Muscle of leg (tissue), 3 donors: ENCODE measurements at regions not wholly inside any gene's neighbourhood (a gene's known extent, or its start where the extent isn't known, plus 50 kb on each side); places are given as distances from the start of the nearest gene placed in this dataset.
"Not testable (repeated sequence)": the region's sequence is repeated elsewhere in the genome, so short reads cannot be mapped to it uniquely, and the experiment has no call there.

ENCODE experiments used
- DNase-seq: peaks from one replicate; pipeline ENCODE4 v3.0.0; 2013
- H3K27ac ChIP-seq: one replicate; pipeline ENCODE4 v1.5.1; 2013; ENCODE audit warnings: mild to moderate bottlenecking, low read length, control low read depth
- H3K27me3 ChIP-seq: one replicate; pipeline ENCODE4 v1.6.1; 2013; ENCODE audit warnings: low read length; ENCODE audit not compliant: control insufficient read depth, insufficient read depth
- H3K36me3 ChIP-seq: one replicate; pipeline ENCODE4 v1.6.1; 2013; ENCODE audit warnings: low read length; ENCODE audit not compliant: control insufficient read depth, insufficient read depth
- H3K4me1 ChIP-seq: one replicate; pipeline ENCODE4 v1.6.1; 2013; ENCODE audit warnings: low read length; ENCODE audit not compliant: control insufficient read depth, insufficient read depth
- H3K4me3 ChIP-seq: one replicate; pipeline ENCODE4 v1.5.1; 2013; ENCODE audit warnings: low read length, control low read depth
- H3K9me3 ChIP-seq: replicated peaks from 2 replicates; pipeline ENCODE4 v1.6.1; 2013; ENCODE audit warnings: low read depth, low read length; ENCODE audit not compliant: control insufficient read depth
- WGBS: methylation state at CpG from one replicate; pipeline ENCODE4 v1.1.5; 2013; ENCODE audit warnings: missing lambda C conversion rate; ENCODE audit not compliant: insufficient coverage; 5-methylcytosine and 5-hydroxymethylcytosine counted together

- Histone ChIP-seq H3K36me3 (no peaks in the 10 kb centered on the region), H3K4me1 (no peaks in the 10 kb centered on the region), H3K27ac (no peak overlapping the region), H3K4me3 (no peak overlapping the region), H3K27me3 (no peaks in the 10 kb centered on the region), H3K9me3 (no peaks in the 10 kb centered on the region)
- no CpG with 5 or more reads among the region's 4 CpGs for WGBS
- no peak for DNase-seq
Observed at GRCh38 chr7:21327422-21328409, 100.2 kb upstream of the SP4 start.

- Histone ChIP-seq H3K4me3 (no peak overlapping the region), H3K27me3 (no peaks in the 10 kb centered on the region), H3K27ac (no peak overlapping the region), H3K9me3 (no peaks in the 10 kb centered on the region), H3K4me1 (no peaks in the 10 kb centered on the region), H3K36me3 (no peaks in the 10 kb centered on the region)
- DNase-seq, result no peak
- 92% methylated on average over 22 of the region's 31 CpGs for WGBS
Observed at GRCh38 chr7:21330462-21331178, 97.3 kb upstream of the SP4 start.

GRCh38 chr7:21334906-21335305 is 93.0 kb upstream of the SP4 start:
- no CpG with 5 or more reads among the region's 1 CpG for WGBS
- Histone ChIP-seq H3K9me3 (no peaks in the 10 kb centered on the region), H3K4me3 (no peak overlapping the region), H3K36me3 (no peaks in the 10 kb centered on the region), H3K27ac (no peak overlapping the region), H3K27me3 (no peaks in the 10 kb centered on the region), H3K4me1 (no peaks in the 10 kb centered on the region)
- no peak for DNase-seq

DNA sequence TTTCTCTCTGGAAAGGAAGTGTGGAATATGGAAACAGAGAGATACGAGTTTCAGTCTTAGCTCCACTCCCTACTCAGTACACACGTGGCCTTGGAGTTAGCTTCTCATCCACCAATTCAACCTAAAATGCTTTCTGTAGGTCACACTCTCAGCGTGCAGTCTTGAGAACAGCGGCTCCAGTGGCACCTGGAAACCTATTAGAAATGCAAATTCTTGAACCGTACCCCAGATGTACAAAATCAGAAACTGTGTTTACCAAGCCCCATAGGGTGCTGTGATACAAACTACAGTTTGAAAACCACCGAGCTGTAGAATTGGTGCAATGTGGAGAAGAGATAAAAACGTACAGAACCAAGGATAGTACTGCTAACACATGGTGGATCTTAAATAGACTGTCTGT is 91.1 kb upstream of the SP4 start:
- WGBS, result 93% methylated on average over 5 of the region's 7 CpGs
- Histone ChIP-seq H3K27me3 (no peaks in the 10 kb centered on the region), H3K4me1 (no peaks in the 10 kb centered on the region), H3K36me3 (no peaks in the 10 kb centered on the region), H3K4me3 (no peak overlapping the region), H3K27ac (no peak overlapping the region), H3K9me3 (no peaks in the 10 kb centered on the region)
- no peak for DNase-seq

DNA sequence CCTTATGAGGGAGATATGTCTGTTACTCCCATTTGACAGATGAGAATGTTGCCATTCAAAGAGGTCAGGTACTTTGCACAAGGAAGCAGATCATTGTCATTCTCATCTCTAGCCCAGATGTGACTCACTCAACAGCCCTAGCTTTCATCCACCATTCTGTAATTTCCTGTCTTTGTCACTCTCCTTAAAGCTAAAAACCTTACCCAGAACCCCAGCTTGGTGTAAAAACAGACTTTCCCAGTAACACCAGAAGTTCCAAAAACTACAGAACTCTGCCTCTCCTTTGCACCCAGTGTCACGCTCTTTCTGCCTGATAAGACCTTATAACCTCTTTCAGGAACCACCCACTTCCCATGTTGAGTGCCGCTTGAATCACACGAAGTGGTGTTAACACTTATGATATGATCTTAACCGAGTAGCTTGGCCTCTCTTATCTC is 89.1 kb upstream of the SP4 start:
- 71% methylated on average over 1 of the region's 4 CpGs for WGBS

DNA sequence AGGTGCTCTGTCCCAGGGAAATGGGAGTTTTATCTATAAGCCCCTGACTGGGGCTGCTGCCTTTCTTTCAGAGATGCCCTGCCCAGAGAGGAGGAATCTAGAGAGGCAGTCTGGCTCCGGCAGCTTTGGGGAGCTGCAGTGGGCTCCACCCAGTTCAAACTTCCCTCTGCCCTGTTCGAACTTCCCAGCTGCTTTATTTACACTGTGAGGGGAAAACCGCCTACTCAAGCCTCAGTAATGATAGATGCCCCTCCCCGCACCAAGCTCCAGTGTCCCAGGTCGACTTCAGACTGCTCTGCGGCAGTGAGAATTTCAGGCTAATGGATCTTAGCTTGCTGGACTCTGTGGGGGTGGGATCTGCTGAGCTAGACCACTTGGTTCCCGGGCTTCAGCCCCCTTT is 83.0 kb upstream of the SP4 start:
- WGBS, result 52% methylated on average over 3 of the region's 7 CpGs
- H3K27ac ChIP-seq, DNase-seq, H3K36me3 ChIP-seq, H3K9me3 ChIP-seq, H3K4me1 ChIP-seq, H3K4me3 ChIP-seq, H3K27me3 ChIP-seq: not testable (repeated sequence)

More for the DNA sequence above, 89.1 kb upstream of the SP4 start:
- no peak overlapping the region for H3K27ac ChIP-seq
- H3K4me1 ChIP-seq, result no peaks in the 10 kb centered on the region
- DNase-seq, result no peak
- H3K9me3 ChIP-seq, result no peaks in the 10 kb centered on the region
- no peaks in the 10 kb centered on the region for H3K27me3 ChIP-seq
- no peak overlapping the region for H3K4me3 ChIP-seq
- no peaks in the 10 kb centered on the region for H3K36me3 ChIP-seq

DNA sequence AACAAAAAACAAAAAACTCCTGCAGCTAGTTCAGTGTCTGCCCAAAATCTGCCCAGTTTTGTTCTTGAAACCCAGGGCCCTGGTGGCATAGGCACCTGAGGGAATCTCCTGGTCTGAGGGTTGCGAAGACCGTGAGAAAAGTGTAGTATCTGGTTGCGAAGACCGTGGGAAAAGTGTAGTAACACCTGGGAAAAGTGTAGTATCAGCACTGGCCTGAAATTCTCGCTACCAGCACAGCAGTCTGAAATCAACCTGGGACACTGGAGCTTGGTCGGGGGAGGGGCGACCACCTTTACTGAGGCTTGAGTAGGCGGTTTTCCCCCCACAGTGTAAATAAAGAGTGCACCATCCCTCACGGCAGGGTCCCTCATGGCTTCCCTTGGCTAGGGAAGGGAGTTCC is 82.5 kb upstream of the SP4 start:
- H3K27ac ChIP-seq, result no peak overlapping the region
- DNase-seq, result no peak
- no peak overlapping the region for H3K4me3 ChIP-seq
- 72% methylated on average over 9 of the region's 9 CpGs for WGBS
- no peaks in the 10 kb centered on the region for H3K9me3 ChIP-seq
- H3K4me1 ChIP-seq, result no peaks in the 10 kb centered on the region
- no peaks in the 10 kb centered on the region for H3K36me3 ChIP-seq
- H3K27me3 ChIP-seq, result no peaks in the 10 kb centered on the region

GRCh38 chr7:21346297-21346696 is 81.6 kb upstream of the SP4 start:
- H3K4me1 ChIP-seq, result no peaks in the 10 kb centered on the region
- H3K27me3 ChIP-seq, result no peaks in the 10 kb centered on the region
- H3K9me3 ChIP-seq, result no peaks in the 10 kb centered on the region
- DNase-seq, result no peak
- no peak overlapping the region for H3K27ac ChIP-seq
- H3K36me3 ChIP-seq, result no peaks in the 10 kb centered on the region
- H3K4me3 ChIP-seq, result no peak overlapping the region

DNA sequence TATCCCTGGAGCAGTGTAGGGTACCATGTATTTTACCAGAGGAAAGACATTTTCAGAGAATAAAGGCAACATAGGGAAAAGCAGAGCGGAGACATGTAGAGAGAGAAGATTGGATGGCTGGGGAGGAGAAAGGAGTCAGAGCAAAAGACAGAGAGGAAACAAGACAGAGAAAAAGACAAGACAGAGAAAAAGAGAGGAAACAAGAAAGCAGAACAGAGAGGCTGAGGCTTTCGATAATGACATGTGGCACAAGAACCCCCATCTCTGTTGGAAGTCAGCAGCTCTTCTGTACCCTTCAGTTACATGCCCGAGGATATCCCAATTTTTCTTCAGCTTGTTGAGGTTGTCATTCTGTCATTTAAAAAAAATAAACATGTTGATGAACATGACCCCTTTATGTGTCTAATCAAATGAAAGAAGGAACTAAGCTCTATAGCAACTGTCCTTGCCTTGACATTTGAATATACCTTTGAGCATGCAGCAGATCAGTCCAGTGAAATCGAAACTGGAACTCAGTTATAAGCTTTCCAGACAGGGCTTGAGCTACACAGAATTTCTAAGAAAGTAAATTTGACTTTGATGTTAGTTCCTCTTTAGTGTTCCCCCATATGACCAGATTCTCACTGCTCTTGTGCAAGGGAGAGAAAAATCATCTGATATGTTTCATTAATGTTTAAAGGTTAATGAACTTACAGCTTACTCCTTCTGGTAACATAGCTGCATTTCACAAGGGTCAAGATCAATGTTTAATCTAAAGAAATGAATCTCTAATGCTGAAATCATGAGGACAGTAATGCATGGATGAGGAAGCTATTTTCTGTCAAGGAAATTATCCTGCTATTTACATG is 75.1 kb upstream of the SP4 start:
- no peaks in the 10 kb centered on the region for H3K9me3 ChIP-seq
- H3K27me3 ChIP-seq, result no peaks in the 10 kb centered on the region
- no peak overlapping the region for H3K4me3 ChIP-seq
- no peaks in the 10 kb centered on the region for H3K4me1 ChIP-seq
- DNase-seq, result peak; percentile 50
- H3K36me3 ChIP-seq, result no peaks in the 10 kb centered on the region
- H3K27ac ChIP-seq, result no peak overlapping the region
- 92% methylated on average over 1 of the region's 4 CpGs for WGBS

DNA sequence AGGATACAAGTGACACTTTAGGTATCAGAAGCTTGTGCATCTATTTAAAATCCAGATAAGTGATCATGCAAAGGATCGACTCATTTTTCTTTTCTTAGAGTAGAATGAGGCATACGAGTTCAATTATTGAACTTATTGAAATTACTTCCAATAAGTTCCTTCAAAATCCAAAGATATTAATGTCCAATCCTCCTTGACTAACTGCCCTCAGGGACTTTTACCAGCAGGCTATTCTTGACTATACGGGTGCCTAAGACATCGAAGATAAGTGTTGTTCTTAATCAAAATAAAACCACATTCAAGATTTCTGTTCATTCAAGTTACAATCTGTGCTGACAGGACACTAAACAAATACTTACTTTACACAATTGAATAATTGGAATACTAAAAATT is 74.5 kb upstream of the SP4 start:
- no peak overlapping the region for H3K4me3 ChIP-seq
- no peaks in the 10 kb centered on the region for H3K36me3 ChIP-seq
- no peaks in the 10 kb centered on the region for H3K27me3 ChIP-seq
- no peaks in the 10 kb centered on the region for H3K9me3 ChIP-seq
- 100% methylated on average over 1 of the region's 4 CpGs for WGBS
- H3K27ac ChIP-seq, result no peak overlapping the region
- no peak for DNase-seq
- no peaks in the 10 kb centered on the region for H3K4me1 ChIP-seq
